ENCODE measurements at regions not wholly inside any gene's neighbourhood (a gene's known extent, or its start where the extent isn't known, plus 50 kb on each side); places are given as distances from the start of the nearest gene placed in this dataset.

- no peak for TF ChIP-seq CTCF (IDR thresholded peaks at IDR 0.05; ENCODE audit: borderline replicate concordance, control extremely low read depth, extremely low read depth, insufficient read depth, missing control alignments)
- in situ Hi-C loops (cut with MboI; ENCODE audit: low sequenced_read_pairs, unreplicated experiment): no loop called here
- DNase-seq (ENCODE audit: low spot score): no peak
Observed at GRCh38 chr6:140905724-140906123, 1227.0 kb upstream of the GJE1 start.

GRCh38 chr6:140905050-140905449 is 1227.7 kb upstream of the GJE1 start:
- no peak for DNase-seq (ENCODE audit: low spot score)
- in situ Hi-C loops (cut with MboI; ENCODE audit: low sequenced_read_pairs, unreplicated experiment): no loop called here
- no peak for TF ChIP-seq CTCF (IDR thresholded peaks at IDR 0.05; ENCODE audit: borderline replicate concordance, control extremely low read depth, extremely low read depth, insufficient read depth, missing control alignments)

GRCh38 chr6:140897804-140898573 is 1234.7 kb upstream of the GJE1 start:
- DNase-seq (ENCODE audit: low spot score): no peak
- in situ Hi-C loops (cut with MboI; ENCODE audit: low sequenced_read_pairs, unreplicated experiment): no loop called here

GRCh38 chr6:140897349-140897748 is 1235.4 kb upstream of the GJE1 start:
- no peak for TF ChIP-seq CTCF (IDR thresholded peaks at IDR 0.05; ENCODE audit: borderline replicate concordance, control extremely low read depth, extremely low read depth, insufficient read depth, missing control alignments)
- in situ Hi-C loops (cut with MboI; ENCODE audit: low sequenced_read_pairs, unreplicated experiment): no loop called here
- no peak for DNase-seq (ENCODE audit: low spot score)

More at GRCh38 chr6:140897804-140898573, 1234.7 kb upstream of the GJE1 start:
- no peak for TF ChIP-seq CTCF (IDR thresholded peaks at IDR 0.05; ENCODE audit: borderline replicate concordance, control extremely low read depth, extremely low read depth, insufficient read depth, missing control alignments)

GRCh38 chr6:140893432-140893831 is 1239.3 kb upstream of the GJE1 start:
- in situ Hi-C loops (cut with MboI; ENCODE audit: low sequenced_read_pairs, unreplicated experiment): no loop called here
- TF ChIP-seq CTCF (IDR thresholded peaks at IDR 0.05; ENCODE audit: borderline replicate concordance, control extremely low read depth, extremely low read depth, insufficient read depth, missing control alignments): no peak
- DNase-seq (ENCODE audit: low spot score): no peak

GRCh38 chr6:140879946-140880345 is 1252.8 kb upstream of the GJE1 start:
- no peak for TF ChIP-seq CTCF (IDR thresholded peaks at IDR 0.05; ENCODE audit: borderline replicate concordance, control extremely low read depth, extremely low read depth, insufficient read depth, missing control alignments)
- in situ Hi-C loops (cut with MboI; ENCODE audit: low sequenced_read_pairs, unreplicated experiment): no loop called here
- no peak for DNase-seq (ENCODE audit: low spot score)
